Stimulated activated naive CD4-positive, alpha-beta T cell (primary cell): ENCODE measurements at regions not wholly inside any gene's neighbourhood (a gene's known extent, or its start where the extent isn't known, plus 50 kb on each side); places are given as distances from the start of the nearest gene placed in this dataset.
"Not testable (repeated sequence)": the region's sequence is repeated elsewhere in the genome, so short reads cannot be mapped to it uniquely, and the experiment has no call there.

Source experiments
- DNase-seq, 6 experiments: peaks; one replicate each; lab custom pipeline; 2025; lab: John Stamatoyannopoulos, UW

DNA sequence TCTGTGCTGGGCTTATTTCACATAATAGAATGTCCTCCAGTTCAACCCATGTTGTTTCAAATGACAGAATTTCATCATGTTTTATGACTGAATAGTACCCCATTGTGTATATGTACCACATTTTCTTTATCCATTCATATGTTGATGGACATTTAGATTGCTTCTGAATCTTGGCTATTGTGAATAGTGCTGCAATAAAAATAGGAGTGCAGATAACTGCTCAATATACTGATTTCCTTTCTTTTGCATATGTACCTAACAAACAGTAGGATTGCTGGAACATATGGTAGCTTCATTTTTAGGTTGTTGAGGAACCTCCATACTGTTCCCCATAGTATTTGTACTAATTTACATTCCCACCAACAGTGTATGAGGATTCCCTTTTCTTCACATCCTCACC lies 491.1 kb downstream of the BRINP3 start:
- no peak for DNase-seq

DNA sequence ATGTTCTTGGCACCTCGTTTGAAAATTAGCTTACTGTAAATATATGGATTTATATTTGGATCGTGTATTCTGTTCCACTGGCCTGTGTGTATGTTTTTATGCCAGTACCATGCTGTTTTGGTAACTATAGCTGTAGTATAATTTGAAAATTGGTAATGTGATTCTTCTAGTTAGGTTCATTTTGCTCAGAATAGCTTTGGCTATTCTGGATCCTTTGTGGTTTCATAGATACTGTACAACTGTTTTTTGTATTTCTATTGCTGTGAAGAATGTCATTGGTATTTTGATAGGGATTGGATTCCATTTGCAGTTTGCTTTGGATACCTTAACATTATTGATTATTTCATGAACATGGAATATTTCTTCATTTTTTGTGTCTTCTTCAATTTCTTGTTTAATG lies 490.2 kb downstream of the BRINP3 start:
- no peak for DNase-seq

DNA sequence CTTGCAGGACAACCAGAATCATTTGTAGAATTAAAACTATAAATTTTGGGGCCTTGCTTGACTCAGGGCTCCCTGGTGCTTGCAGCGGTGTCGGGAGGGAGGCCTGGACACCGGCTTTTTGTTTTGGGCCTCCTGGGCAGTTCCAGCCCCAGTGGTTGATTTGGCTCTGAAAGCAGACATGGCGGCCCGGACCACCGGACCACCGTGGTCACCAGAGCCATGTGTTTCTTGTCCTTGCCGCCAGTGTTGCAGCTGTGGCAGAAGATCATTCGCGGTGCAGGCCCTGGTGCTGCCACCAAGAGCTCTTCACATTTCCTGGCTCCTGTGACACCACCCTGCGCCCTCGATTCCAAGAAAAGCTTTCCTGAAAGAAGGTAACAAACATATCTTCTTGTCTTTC lies 484.8 kb downstream of the BRINP3 start:
- no peak for DNase-seq

DNA sequence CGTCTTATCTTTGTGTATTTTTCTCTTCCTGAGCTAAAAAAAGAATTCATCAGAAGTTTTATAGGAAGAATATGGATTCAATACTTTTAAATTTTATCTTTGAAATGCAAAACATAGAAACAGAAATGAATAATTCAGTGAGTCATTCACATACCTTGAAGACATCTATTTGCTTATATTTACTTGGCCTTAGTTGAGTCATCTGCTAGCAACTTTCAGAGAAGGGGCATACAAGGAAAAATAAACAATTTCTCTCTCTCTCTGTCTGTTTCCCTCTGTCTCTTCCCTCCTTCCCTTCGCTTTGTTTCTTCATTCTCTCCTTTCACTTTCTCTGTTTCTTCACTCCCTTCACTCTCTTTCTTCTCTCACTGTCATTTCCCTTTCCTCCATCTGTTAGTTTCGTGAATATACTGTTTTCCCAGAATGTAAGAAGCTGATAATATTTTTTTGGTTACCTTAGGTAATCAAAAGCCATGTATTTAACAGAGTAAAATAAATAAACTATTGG lies 477.2 kb downstream of the BRINP3 start:
- no peak for DNase-seq

DNA sequence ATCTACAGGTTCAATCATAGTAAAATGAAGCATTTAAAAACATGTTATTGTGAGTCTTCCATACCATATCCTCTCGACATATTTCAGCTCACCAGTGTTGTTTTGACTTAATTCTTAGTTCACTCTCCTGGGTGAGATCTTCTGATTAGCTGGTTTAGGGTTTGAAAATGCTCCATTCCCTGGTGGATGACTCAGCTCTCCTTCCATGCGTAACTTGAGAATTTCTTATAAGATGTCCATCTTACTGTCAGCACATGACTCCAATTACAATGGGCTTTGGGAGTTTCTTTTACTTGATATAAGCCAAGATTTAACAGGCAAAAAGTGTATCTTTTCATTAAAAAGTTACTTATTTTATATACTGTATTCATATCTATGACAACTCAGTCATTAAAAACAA lies 476.5 kb downstream of the BRINP3 start:
- DNase-seq: no peak

DNA sequence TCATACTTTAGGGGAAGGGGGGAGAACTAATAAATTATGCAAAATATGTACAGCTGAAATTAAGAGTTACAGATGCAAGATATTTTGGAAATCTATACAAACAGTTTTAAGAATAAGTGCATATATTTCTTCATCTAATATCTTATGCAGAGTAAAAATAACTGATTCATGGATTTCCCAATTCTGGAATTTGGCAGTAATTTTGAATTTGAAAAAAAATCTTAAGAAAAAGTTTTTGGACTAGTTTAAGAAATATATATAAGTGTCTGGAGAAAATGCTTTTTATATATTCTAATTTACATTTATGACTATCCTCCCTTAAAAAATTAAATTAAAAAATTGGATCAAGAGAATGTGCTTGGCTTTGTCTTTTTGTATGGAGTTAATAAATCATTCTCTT lies 474.3 kb downstream of the BRINP3 start:
- DNase-seq: no peak

DNA sequence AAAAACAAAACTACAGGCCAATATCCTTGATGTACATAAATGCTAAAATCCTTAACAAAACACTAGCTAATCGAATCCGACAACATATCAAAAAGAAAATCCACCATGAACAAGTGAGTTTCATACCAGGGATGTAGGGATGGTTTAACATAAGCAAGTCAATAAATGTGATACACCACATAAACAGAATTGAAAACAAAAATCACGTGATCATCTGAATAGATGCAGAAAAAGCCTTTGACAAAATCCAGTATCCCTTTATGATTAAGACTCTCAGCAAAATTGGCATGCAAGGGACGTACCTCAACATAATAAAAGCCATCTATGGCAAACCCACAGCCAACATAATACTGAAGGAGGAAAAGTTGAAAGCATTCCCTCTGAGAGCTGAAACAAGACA lies 466.1 kb downstream of the BRINP3 start:
- no peak for DNase-seq

DNA sequence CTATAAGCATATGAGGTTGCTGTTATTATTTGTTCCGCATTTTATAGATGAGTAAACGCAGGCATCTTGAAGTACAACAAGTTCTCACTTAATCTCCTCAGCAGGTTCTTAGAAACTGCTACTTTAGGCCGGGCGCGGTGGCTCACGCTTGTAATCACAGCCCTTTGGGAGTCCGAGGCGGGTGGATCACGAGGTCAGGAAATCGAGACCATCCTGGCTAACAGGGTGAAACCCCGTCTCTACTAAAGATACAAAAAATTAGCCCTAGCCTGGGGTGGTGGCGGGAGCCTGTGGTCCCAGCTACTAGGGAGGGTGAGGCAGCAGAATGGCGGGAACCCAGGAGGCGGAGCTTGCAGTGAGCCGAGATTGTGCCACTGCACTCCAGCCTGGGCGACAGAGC lies 458.5 kb downstream of the BRINP3 start:
- DNase-seq: not testable (repeated sequence)

DNA sequence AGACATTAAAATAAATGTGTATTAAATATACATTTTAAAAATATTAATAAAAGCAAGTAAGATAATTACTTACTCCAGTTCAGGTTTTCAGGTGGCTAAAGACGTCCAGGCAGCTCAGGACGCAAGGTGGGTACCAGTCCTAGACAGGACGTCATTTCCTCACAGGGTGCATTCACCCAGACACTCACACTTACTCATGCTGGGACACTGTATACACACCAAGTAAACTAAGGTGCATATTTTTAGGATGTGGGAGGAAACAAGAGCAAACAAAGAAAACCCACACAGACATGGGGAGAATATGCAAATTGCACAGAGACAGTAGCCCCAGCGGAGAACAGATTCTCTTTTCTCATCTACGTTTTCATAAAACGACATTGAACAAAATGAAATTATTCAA lies 457.9 kb downstream of the BRINP3 start:
- DNase-seq: no peak

DNA sequence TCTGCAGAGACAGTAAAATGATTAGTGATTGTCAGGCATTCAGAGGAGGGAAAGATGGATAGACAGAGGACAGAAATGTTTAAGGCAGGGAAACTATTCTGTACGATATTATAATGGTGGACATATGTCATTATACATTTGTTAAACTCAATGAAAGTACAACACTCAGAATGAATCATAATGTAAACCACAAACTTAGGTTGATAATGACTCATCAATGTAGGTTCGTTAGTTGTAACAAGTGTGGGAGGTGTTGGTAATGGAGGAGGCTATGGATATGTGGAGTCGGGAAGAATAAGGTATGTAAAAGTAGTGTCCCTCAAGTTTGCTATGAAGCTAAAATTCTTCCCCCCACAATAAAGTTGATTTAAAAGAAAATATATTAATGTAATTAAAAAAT lies 455.0 kb downstream of the BRINP3 start:
- DNase-seq: no peak

DNA sequence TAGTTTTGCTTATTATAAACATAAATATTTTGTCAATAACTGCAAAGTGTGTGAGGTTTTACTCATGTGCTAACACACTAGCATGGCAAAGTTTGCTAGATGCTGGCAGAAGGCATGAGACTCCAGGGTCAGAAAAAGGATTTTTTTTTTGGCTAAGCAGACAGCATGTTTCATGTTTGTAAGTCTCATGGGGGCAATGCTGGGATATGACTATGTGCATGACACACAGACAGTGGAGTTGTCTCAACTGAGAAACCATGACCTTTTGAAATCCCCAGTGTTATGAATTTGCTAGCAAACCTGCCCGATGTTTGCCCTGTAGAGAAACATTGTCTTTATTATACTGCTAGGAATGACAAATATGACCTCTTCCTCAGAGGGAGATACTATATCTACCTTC lies 448.2 kb downstream of the BRINP3 start:
- DNase-seq: no peak

DNA sequence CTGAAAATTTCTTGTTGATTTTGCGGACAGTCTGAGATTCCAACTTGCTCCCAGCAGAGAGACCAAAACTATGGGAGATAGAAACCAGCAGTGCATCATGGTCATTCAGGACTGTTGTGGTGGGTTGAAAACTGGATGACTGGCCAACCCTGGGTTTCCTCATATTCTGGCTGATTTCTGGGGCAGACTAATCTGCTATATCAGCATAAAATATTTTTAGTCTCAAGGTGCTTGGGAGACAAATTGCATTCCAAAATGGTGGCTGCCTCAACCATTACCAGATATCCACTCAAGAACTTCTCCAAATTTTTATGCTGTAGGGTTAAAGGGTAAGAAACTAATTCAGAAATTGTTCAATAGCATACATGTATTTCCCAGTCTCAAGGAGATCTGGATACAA lies 434.0 kb downstream of the BRINP3 start:
- DNase-seq: no peak

DNA sequence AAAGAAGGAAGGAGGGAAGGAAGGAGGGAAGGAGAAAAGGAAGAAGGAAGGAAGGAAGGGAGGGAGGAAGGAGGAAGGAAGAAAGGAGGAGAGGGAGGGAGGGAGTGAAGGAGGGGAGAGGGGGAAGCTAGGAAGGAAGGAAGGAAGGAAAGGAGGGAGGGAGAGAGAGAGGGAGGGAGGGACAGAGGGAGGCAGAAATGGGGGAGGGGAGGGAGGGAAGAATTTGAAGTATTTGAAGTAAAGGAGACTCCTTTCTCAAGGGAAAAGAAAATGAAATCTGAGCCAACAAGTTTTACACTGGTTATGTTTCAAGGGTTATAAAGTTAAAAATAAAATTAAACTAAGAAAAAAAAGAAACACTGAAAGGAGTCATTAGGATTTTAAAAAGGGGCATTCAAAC lies 431.4 kb downstream of the BRINP3 start:
- DNase-seq: no peak
